PC-3 (cell line): ENCODE measurements at regions not wholly inside any gene's neighbourhood (a gene's known extent, or its start where the extent isn't known, plus 50 kb on each side); places are given as distances from the start of the nearest gene placed in this dataset.

Experiments
- ATAC-seq: fragments of 200-7000 bp; cut with Tn5 transposase; 2 replicates; pipeline ENCODE4 v1.9.1; 2020; ENCODE audit warnings: mild to moderate bottlenecking, moderate library complexity
- BruUV-seq: library from RNA; stranded (reverse); fragments of 400-500 nt; replicated peaks from 2 replicates; lab custom pipeline; 2021; lab: Mats Ljungman, UMichigan
- CTCF ChIA-PET: fragments of 300-600 bp; sonication (Branson Sonifier 250); formaldehyde crosslinking; loops from one replicate; lab custom pipeline; 2022; ENCODE audit warnings: antibody characterized with exemption; lab: Charles Lee
- POLR2A ChIA-PET: fragments of 300-600 bp; sonication (Branson Sonifier 250); formaldehyde crosslinking; loops from one replicate; lab custom pipeline; 2022; ENCODE audit warnings: antibody characterized with exemption; ENCODE audit not compliant: unreplicated experiment; lab: Charles Lee
- DNase-seq: peaks from one replicate; pipeline ENCODE4 v3.0.0-alpha.2; 2015
- H2AFZ ChIP-seq: fragments of 300-600 bp; sonication (generic); 2 replicates; pipeline ENCODE4 v1.6.0; 2016; ENCODE audit warnings: antibody characterized with exemption, low read length
- H3F3A ChIP-seq: fragments of 300-600 bp; sonication (generic); one replicate; pipeline ENCODE4 v1.6.0; 2017; ENCODE audit warnings: antibody characterized with exemption, low read length, control low read depth, mild to moderate bottlenecking; ENCODE audit not compliant: unreplicated experiment
- H3K27ac ChIP-seq: fragments of 300-600 bp; sonication (generic); 2 replicates; pipeline ENCODE4 v1.5.1; 2016; ENCODE audit warnings: mild to moderate bottlenecking, low read length
- H3K27me3 ChIP-seq: fragments of 300-600 bp; sonication (generic); 2 replicates; pipeline ENCODE4 v1.6.1; 2016; ENCODE audit warnings: low read length, mixed read lengths
- H3K36me3 ChIP-seq: fragments of 300-600 bp; sonication (generic); 2 replicates; pipeline ENCODE4 v1.6.1; 2016; ENCODE audit warnings: low read depth, mixed run types, low read length, mixed read lengths
- H3K4me1 ChIP-seq: fragments of 300-600 bp; sonication (generic); 2 replicates; pipeline ENCODE4 v1.5.1; 2016; ENCODE audit warnings: low read length; ENCODE audit not compliant: insufficient read depth
- H3K4me2 ChIP-seq: fragments of 300-600 bp; sonication (generic); 2 replicates; pipeline ENCODE4 v1.6.0; 2016; ENCODE audit warnings: low read length
- H3K4me3 ChIP-seq: fragments of 300-600 bp; sonication (generic); 2 replicates; pipeline ENCODE4 v1.5.1; 2016; ENCODE audit warnings: mild to moderate bottlenecking, low read length, mixed read lengths
- H3K79me2 ChIP-seq: fragments of 300-600 bp; sonication (generic); 2 replicates; pipeline ENCODE4 v1.6.1; 2017; ENCODE audit warnings: low read length, mixed read lengths
- H3K9ac ChIP-seq: fragments of 300-600 bp; sonication (generic); 2 replicates; pipeline ENCODE4 v1.6.0; 2016; ENCODE audit warnings: mild to moderate bottlenecking, low read length
- H3K9me2 ChIP-seq: fragments of 300-600 bp; sonication (generic); replicated peaks from 2 replicates; pipeline ENCODE4 v1.6.1; 2016; ENCODE audit warnings: mixed run types, low read length, mixed read lengths
- H3K9me3 ChIP-seq: fragments of 300-600 bp; sonication (generic); 2 replicates; pipeline ENCODE4 v1.6.1; 2016; ENCODE audit warnings: low read length, mixed read lengths
- H4K20me1 ChIP-seq: fragments of 300-600 bp; sonication (generic); 2 replicates; pipeline ENCODE4 v1.6.1; 2016; ENCODE audit warnings: low read length, mixed read lengths
- CTCF ChIP-seq: fragments of 300-600 bp; sonication (generic); conservative IDR thresholded peaks from 2 replicates; pipeline ENCODE4 v1.5.1; 2017; ENCODE audit warnings: antibody characterized with exemption, low read depth, mild to moderate bottlenecking, low read length
- EZH2 ChIP-seq: fragments of 300-600 bp; sonication (generic); IDR thresholded peaks from one replicate; pipeline ENCODE4 v1.6.1; 2017; ENCODE audit warnings: antibody characterized with exemption, mild to moderate bottlenecking, low read length; ENCODE audit not compliant: unreplicated experiment
- EZH2phosphoT487 ChIP-seq: fragments of 300-600 bp; sonication (generic); IDR thresholded peaks from 2 replicates; pipeline ENCODE4 v1.6.1; 2018; ENCODE audit warnings: mild to moderate bottlenecking, antibody characterized with exemption, low read length, borderline replicate concordance
- intact Hi-C: fragments of 100-400 bp; cut with micrococcal nuclease; formaldehyde crosslinking; loops from 2 replicates; pipeline ENCODE4 v1.9.0; 2023

GRCh38 chr1:194930132-194930531, 1678.1 kb downstream of the KCNT2 start:
- no peaks in the 10 kb centered on the region for H3F3A ChIP-seq
- ChIA-PET POLR2A (no interaction called here), CTCF (no interaction called here)
- H3K9ac ChIP-seq = no peak overlapping the region
- H3K9me2 ChIP-seq = no peaks in the 10 kb centered on the region
- H3K36me3 ChIP-seq = no peaks in the 10 kb centered on the region
- H3K4me1 ChIP-seq = no peaks in the 10 kb centered on the region
- DNase-seq = no peak
- TF ChIP-seq CTCF (no peak), EZH2 (no peak), EZH2phosphoT487 (no peak)
- no peaks in the 10 kb centered on the region for H3K27me3 ChIP-seq
- no peak overlapping the region for H3K4me2 ChIP-seq
- H3K79me2 ChIP-seq = no peaks in the 10 kb centered on the region
- BruUV-seq = no TSS peak
- no peak for ATAC-seq
- no peaks in the 10 kb centered on the region for H4K20me1 ChIP-seq
- no peaks in the 10 kb centered on the region for H3K9me3 ChIP-seq
- no peak overlapping the region for H2AFZ ChIP-seq
- H3K4me3 ChIP-seq = no peak overlapping the region
- no peak overlapping the region for H3K27ac ChIP-seq
- intact Hi-C loops = no loop called here

GRCh38 chr1:194929357-194929756, 1678.9 kb downstream of the KCNT2 start:
- H3K9me3 ChIP-seq = no peaks in the 10 kb centered on the region
- no peaks in the 10 kb centered on the region for H3K9me2 ChIP-seq
- no peak overlapping the region for H3K4me3 ChIP-seq
- TF ChIP-seq CTCF (no peak), EZH2phosphoT487 (no peak)
- no peak overlapping the region for H3K9ac ChIP-seq
- no peaks in the 10 kb centered on the region for H3K79me2 ChIP-seq
- no peak for DNase-seq
- no peaks in the 10 kb centered on the region for H4K20me1 ChIP-seq
- no peaks in the 10 kb centered on the region for H3K36me3 ChIP-seq
- no peaks in the 10 kb centered on the region for H3K4me1 ChIP-seq
- intact Hi-C loops = no loop called here
- H3F3A ChIP-seq = no peaks in the 10 kb centered on the region
- ATAC-seq = no peak
- no peak overlapping the region for H3K27ac ChIP-seq
- ChIA-PET CTCF (no interaction called here), POLR2A (no interaction called here)
- no peak overlapping the region for H3K4me2 ChIP-seq
- BruUV-seq = no TSS peak
- H2AFZ ChIP-seq = no peak overlapping the region
- no peaks in the 10 kb centered on the region for H3K27me3 ChIP-seq

- H3K36me3 ChIP-seq = no peaks in the 10 kb centered on the region
- ChIA-PET POLR2A (no interaction called here), CTCF (no interaction called here)
- H3K4me1 ChIP-seq = no peaks in the 10 kb centered on the region
- H3F3A ChIP-seq = no peaks in the 10 kb centered on the region
- H3K9ac ChIP-seq = no peak overlapping the region
- no peak for ATAC-seq
- H3K9me2 ChIP-seq = no peaks in the 10 kb centered on the region
- no peaks in the 10 kb centered on the region for H4K20me1 ChIP-seq
- intact Hi-C loops = no loop called here
- no peak overlapping the region for H2AFZ ChIP-seq
- H3K4me3 ChIP-seq = no peak overlapping the region
- no peak overlapping the region for H3K27ac ChIP-seq
- no TSS peak for BruUV-seq
- H3K79me2 ChIP-seq = no peaks in the 10 kb centered on the region
- no peak for TF ChIP-seq EZH2phosphoT487
- no peak for TF ChIP-seq CTCF
- no peak for TF ChIP-seq EZH2
- H3K27me3 ChIP-seq = no peaks in the 10 kb centered on the region
- H3K4me2 ChIP-seq = no peak overlapping the region
- no peak for DNase-seq
- no peaks in the 10 kb centered on the region for H3K9me3 ChIP-seq
Measured at GRCh38 chr1:194919146-194919545, 1689.1 kb downstream of the KCNT2 start.
